Frontal cortex (tissue), 3 donors: ENCODE measurements at regions not wholly inside any gene's neighbourhood (a gene's known extent, or its start where the extent isn't known, plus 50 kb on each side); places are given as distances from the start of the nearest gene placed in this dataset.

ENCODE experiments used
- DNase-seq, 2 donors: peaks; one replicate each; pipeline ENCODE4 v3.0.0; 2012; ENCODE audit warnings: low spot score in 2 of 2
- FAIRE-seq: peaks from 2 replicates; lab custom pipeline; 2012; peaks lifted over from hg19 to GRCh38; lab: Jason Lieb, UNC
- donor health status: control.
- donor health status: control.
- donor health status: control.

DNA sequence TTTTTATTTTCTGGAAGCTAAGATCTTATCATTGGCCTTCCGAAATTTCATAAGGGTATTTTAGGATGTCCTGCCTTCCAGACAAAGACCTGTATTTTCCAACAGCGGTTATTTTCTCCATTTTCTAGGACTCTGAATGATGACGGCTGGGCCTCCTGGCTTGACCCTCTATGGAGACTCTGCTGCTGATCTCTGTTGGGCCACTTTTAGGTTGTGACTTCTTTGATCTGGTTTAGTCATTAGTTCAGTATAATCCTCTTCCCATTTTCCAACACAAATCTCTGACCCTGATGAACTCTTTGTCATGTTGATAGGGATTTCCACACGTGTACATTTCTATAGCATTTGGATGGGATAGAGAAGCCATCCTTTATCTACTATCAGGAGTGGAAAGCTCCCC lies 93.7 kb downstream of the HS1BP3 start:
- FAIRE-seq (no peak), DNase-seq (no peak)

DNA sequence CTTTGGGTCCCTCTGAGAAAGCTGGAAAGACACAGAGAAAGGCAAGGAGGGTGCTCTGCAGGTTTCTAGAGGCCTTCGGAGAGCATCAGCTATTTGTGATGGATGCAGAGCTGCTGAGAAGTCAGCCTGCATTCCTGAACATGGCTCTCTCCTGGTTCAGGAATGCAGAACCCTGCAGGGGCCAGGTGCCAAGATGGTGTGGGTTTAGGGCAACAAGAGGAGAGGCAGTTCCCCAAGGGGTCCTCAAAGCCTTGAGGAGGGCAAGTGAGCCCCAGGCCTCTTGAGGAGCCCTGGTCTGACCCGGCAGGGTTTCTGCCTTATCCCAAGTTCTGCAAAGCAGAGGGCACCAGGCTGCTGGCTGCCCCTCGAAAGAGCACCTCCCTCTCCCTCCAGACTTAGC lies 93.3 kb downstream of the HS1BP3 start:
- FAIRE-seq (no peak), DNase-seq (no peak)

GRCh38 chr2:20558391-20559150 lies 92.3 kb downstream of the HS1BP3 start:
- FAIRE-seq (no peak), DNase-seq (no peak)

GRCh38 chr2:20559277-20559676 lies 91.6 kb downstream of the HS1BP3 start:
- no peak for DNase-seq
- no peak for FAIRE-seq

GRCh38 chr2:20560011-20560410 lies 90.9 kb downstream of the HS1BP3 start:
- FAIRE-seq (no peak), DNase-seq (no peak)

DNA sequence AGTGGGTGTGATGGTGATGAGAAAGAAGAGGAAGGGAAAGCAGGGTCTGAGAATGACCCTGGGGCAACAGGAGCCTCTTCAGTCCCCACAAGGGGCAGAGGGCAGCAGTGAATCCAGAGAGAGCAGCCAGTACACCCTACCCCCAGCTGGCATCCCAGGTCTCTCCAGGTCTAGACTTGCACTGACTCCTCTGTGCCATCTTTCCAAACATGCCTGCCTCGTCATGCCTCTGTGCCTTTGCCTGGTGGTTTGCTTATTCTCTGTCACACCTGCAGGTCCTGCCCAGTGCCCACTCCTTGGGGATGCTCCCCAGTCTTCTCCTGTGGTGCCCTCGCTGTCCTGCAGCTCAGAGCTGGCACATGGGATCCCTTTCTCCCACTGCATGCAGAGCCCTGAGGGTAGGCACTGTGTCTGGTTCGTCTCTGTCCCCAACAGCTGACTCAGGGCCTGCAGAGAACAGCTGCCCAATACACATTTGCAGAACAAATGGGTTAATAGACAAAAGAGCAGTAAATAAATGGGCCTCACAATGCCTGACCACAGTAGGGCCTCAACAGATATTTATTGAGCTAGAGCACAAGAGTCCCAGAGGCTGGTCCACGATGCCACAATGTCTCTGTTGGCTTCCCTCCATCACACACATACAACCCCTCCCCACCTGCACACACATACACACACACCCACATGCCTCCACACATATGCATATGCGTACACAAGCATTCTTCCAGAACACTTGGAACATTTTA lies 89.8 kb downstream of the HS1BP3 start:
- no peak for DNase-seq
- FAIRE-seq = no peak

DNA sequence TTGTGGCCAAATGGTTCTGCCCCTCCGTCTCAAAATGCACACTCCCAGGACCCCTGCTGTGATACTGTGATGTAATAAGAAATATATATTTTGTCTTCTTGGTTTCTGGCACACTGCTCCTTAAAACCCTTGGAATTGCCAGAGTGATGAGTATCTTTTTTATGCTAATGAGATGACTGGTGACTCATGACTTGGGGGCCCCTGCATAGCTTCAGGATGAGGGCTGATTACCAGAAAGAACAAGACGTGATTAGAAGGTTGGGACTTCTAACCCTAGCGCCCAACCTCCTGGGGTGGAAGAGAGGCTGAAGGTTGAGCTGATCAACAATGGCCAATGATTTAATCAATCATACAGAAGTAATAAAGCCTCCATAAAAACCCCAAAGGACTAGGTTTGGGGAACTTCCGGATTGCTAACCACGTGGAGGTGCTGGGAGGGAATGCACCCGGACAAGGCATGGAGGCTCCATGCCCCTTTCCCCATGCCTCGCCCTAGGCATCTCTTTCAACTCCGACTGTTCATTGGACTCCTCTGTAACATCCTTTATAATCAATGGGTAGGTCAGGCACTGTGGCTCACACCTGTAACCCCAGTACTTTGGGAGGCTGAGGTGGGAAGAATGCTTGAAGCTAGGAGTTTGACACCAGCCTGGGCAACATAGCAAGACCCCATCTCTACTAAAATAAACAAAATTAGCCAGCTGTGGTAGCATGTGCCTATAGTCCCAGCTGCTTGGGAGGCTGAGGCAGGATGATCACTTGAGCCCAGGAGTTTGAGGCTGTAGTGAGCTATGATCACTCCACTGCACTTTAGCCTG lies 89.1 kb downstream of the HS1BP3 start:
- FAIRE-seq = no peak
- DNase-seq = no peak

DNA sequence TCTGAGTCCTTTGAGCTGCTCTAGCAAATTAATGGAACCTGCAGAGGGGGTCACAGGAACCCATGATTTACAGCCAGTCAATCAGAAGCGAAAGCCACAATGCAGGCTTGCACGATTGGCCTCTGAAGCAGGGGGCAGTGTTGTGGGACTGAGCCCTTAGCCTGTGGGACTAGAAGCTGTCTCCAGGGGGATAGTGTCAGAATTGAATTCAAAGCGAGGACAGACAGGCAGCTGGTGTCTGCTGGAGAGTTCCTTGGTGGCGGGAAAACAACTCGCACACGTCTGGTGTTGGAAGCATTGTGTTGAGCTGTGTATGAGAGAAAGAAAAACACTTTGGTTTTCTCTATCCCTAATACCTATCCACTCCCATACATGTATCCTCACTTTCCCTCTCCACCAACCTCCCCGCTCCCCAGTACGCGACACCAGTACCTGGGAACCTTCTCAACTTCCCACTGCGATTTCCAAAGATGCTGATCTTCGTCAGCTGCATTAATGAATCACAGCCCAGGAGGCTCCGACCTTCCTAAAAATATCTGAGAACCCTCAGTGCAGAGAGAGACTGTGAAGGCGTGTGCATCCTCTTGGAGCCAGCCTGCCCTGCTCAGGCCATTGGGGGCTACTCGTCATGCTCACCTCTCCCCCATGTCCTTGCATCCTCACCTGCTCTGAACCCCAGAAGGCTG lies 88.2 kb downstream of the HS1BP3 start:
- no peak for DNase-seq
- FAIRE-seq = no peak

GRCh38 chr2:20563251-20563650 lies 87.6 kb downstream of the HS1BP3 start:
- no peak for FAIRE-seq
- DNase-seq = no peak

- no peak for DNase-seq
- no peak for FAIRE-seq
Measured at GRCh38 chr2:20563833-20564232, 87.1 kb downstream of the HS1BP3 start.

- FAIRE-seq (no peak), DNase-seq (no peak)
Measured at GRCh38 chr2:20565101-20565622, 85.7 kb downstream of the HS1BP3 start.

DNA sequence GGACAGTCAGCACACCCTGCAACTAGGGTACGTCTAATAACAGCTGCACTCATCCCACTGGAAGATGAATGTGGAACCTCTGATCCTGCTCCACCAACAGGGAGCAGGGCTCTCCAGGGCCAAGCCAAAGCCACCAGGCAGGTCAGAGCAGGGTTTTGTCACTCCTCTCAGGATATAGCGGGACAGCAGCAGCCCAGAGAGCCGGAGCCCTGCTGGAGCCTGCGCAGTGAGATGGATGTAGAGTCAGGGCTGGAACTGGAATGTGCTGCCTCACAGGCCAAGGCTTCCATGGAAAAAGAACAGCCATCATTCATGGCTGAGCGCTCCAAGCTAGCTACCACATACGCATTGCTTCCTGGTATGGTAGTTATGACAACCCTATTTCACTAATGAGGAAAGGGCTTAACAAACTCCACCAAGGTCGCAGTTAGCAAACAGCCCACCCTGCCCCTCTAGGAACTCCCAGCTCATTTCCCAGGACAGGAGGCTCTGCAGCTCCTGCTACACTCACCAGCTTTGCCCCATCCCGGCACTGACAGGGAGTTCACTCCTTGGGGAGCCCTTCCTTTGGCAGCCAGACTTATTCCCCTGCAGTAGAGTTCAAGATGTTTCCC lies 85.2 kb downstream of the HS1BP3 start:
- FAIRE-seq (no peak), DNase-seq (no peak)

DNA sequence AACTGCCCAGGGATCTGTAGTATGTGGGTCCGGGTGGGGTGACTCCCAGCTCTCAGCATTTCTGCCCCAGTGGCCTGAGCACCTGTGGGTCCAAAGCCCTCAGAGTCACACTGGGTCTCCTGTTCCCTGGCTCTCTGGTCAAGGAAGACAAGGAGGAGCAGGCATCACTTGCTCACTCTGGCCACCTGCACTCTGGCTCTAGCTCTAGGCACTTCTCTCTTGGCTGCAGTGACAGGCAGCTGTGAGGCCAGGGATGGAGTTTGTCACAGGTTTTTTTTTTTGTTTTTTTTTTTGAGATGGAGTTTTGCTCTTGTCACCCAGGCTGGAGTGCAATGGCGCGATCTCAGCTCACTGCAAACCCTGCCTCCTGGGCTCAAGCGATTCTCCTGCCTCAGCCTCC lies 84.6 kb downstream of the HS1BP3 start:
- no peak for FAIRE-seq
- DNase-seq = no peak

DNA sequence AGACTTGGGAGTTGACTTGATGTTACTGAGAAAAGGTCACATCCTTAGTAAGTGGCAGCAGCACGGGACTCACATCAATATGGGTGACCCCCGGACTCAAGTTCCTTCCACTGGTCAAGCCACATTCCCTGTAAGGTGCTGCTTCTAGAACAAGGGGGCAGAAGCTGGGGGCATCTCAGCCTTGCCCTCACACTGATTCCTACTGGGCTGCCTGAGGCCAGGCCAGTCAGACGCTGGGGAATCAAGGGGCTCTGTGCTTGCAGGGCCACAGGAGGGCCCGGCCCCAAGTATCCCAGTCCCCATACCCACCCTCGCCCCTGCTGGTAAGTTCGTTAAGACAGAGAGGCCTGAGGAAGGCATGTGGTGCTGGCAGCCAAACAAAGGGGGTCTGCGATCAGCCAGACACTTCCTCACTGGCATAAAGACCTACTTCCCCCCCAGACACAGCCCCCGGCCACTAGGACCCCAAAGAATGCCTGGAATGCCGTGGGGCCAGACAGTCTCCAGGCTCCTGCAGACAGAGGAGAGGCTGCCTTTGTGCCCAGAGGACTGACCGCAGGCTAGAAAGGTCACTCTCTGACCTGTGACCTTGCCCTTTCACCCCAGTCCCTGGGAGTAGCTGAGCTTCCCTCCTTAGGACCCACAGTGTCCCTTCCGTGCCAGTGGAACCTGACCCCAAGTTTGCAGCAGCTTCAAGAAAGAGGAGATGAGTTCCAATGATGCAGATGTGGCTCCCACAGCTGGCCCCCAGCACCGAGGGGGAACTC lies 83.6 kb downstream of the HS1BP3 start:
- FAIRE-seq (no peak), DNase-seq (no peak)
